IMR-90 (cell line): ENCODE measurements at regions not wholly inside any gene's neighbourhood (a gene's known extent, or its start where the extent isn't known, plus 50 kb on each side); places are given as distances from the start of the nearest gene placed in this dataset.

Experiments
- ATAC-seq: fragments of 200-7000 bp; cut with Tn5 transposase; 2 replicates; pipeline ENCODE4 v1.9.1; 2020; ENCODE audit warnings: low read depth, mild to moderate bottlenecking, moderate library complexity
- BruUV-seq: library from RNA; stranded (reverse); fragments of 400-500 nt; replicated peaks from 2 replicates; lab custom pipeline; 2021; lab: Mats Ljungman, UMichigan
- CTCF ChIA-PET: fragments of 300-600 bp; formaldehyde crosslinking; extraction: SDS; loops from one replicate; lab custom pipeline; 2021; ENCODE audit warnings: antibody characterized with exemption; lab: Yijun Ruan, JAX
- POLR2A ChIA-PET: fragments of 300-600 bp; sonication (Branson Sonifier 250); formaldehyde crosslinking; loops from one replicate; lab custom pipeline; 2022; ENCODE audit warnings: antibody characterized with exemption; ENCODE audit not compliant: unreplicated experiment; lab: Charles Lee
- DNase-seq: peaks from one replicate; pipeline ENCODE4 v3.0.0; 2013
- H2AFZ ChIP-seq: replicated peaks from 2 replicates; pipeline ENCODE3; 2013; ENCODE audit warnings: low read length, mild to moderate bottlenecking; ENCODE audit not compliant: poor library complexity
- H2AK5ac ChIP-seq: 2 replicates; pipeline ENCODE4 v1.6.1; 2013; ENCODE audit warnings: low read depth, low read length, inconsistent platforms
- H2AK9ac ChIP-seq: replicated peaks from 2 replicates; pipeline ENCODE3; 2013; ENCODE audit warnings: mild to moderate bottlenecking, low read depth, low read length, moderate library complexity; ENCODE audit not compliant: poor library complexity
- H2BK120ac ChIP-seq: 2 replicates; pipeline ENCODE4 v1.6.1; 2013; ENCODE audit warnings: low read depth, low read length, inconsistent platforms
- H2BK15ac ChIP-seq: 3 replicates; pipeline ENCODE4 v1.6.1; 2013; ENCODE audit warnings: low read depth, low read length, inconsistent platforms
- H2BK20ac ChIP-seq: 2 replicates; pipeline ENCODE4 v1.6.1; 2013; ENCODE audit warnings: low read depth, mild to moderate bottlenecking, inconsistent platforms, low read length, moderate library complexity
- H2BK5ac ChIP-seq: 2 replicates; pipeline ENCODE4 v1.6.1; 2013; ENCODE audit warnings: mild to moderate bottlenecking, low read depth, low read length, inconsistent platforms; ENCODE audit not compliant: poor library complexity, severe bottlenecking
- H3K14ac ChIP-seq: replicated peaks from 2 replicates; pipeline ENCODE4 v1.6.1; 2013; ENCODE audit warnings: low read depth, low read length, inconsistent platforms
- H3K18ac ChIP-seq: 2 replicates; pipeline ENCODE4 v1.6.1; 2013; ENCODE audit warnings: low read depth, low read length, control low read depth
- H3K23ac ChIP-seq: 2 replicates; pipeline ENCODE4 v1.6.1; 2013; ENCODE audit warnings: low read depth, low read length, inconsistent platforms
- H3K27ac ChIP-seq: 2 replicates; pipeline ENCODE4 v1.5.1; 2013; ENCODE audit warnings: mild to moderate bottlenecking, control low read depth, low read length; ENCODE audit not compliant: insufficient read depth
- H3K27me3 ChIP-seq: 2 replicates; pipeline ENCODE4 v1.6.1; 2013; ENCODE audit warnings: low read length; ENCODE audit not compliant: control insufficient read depth, insufficient read depth
- H3K36me3 ChIP-seq: 2 replicates; pipeline ENCODE4 v1.6.1; 2013; ENCODE audit warnings: low read length, mixed read lengths; ENCODE audit not compliant: control insufficient read depth, insufficient read depth
- H3K4ac ChIP-seq: 2 replicates; pipeline ENCODE4 v1.6.1; 2013; ENCODE audit warnings: low read depth, low read length, inconsistent platforms
- H3K4me1 ChIP-seq: 2 replicates; pipeline ENCODE4 v1.6.1; 2013; ENCODE audit warnings: low read length, mixed read lengths; ENCODE audit not compliant: control insufficient read depth, insufficient read depth
- H3K4me2 ChIP-seq: 2 replicates; pipeline ENCODE4 v1.6.1; 2013; ENCODE audit warnings: low read depth, mild to moderate bottlenecking, control low read depth, low read length, moderate library complexity
- H3K4me3 ChIP-seq: 2 replicates; pipeline ENCODE4 v1.5.1; 2013; ENCODE audit warnings: low read depth, mild to moderate bottlenecking, control low read depth, low read length, moderate library complexity; ENCODE audit not compliant: insufficient read depth
- H3K56ac ChIP-seq: 2 replicates; pipeline ENCODE4 v1.6.1; 2013; ENCODE audit warnings: low read length, inconsistent platforms; ENCODE audit not compliant: insufficient read depth; ENCODE audit errors: extremely low read depth
- H3K79me1 ChIP-seq, 2 experiments: 2 replicates each; pipeline ENCODE4 v1.6.1; 2013; ENCODE audit warnings: low read length in 2 of 2, inconsistent platforms in 1 of 2, low read depth in 1 of 2
- H3K9ac ChIP-seq: 2 replicates; pipeline ENCODE4 v1.6.1; 2013; ENCODE audit warnings: low read depth, low read length, control low read depth
- H3K9me1 ChIP-seq: 2 replicates; pipeline ENCODE4 v1.6.1; 2013; ENCODE audit warnings: low read length, inconsistent platforms; ENCODE audit not compliant: insufficient read depth
- H3K9me3 ChIP-seq: 2 replicates; pipeline ENCODE4 v1.6.1; 2013; ENCODE audit warnings: low read length; ENCODE audit not compliant: control insufficient read depth, insufficient read depth
- H4K20me1 ChIP-seq: 2 replicates; pipeline ENCODE4 v1.6.1; 2013; ENCODE audit warnings: low read length, inconsistent platforms; ENCODE audit not compliant: insufficient read depth
- H4K5ac ChIP-seq: 2 replicates; pipeline ENCODE4 v1.6.1; 2013; ENCODE audit warnings: mild to moderate bottlenecking, low read depth, low read length, control low read depth
- H4K8ac ChIP-seq, 2 experiments: 2 replicates each; pipeline ENCODE4 v1.6.1; 2013; ENCODE audit warnings: low read depth in 2 of 2, low read length in 2 of 2, control low read depth in 1 of 2, inconsistent platforms in 1 of 2
- H4K91ac ChIP-seq: 2 replicates; pipeline ENCODE4 v1.6.1; 2013; ENCODE audit warnings: low read depth, low read length, inconsistent platforms; ENCODE audit not compliant: insufficient read depth
- BHLHE40 ChIP-seq: fragments of 150-350 bp; IDR thresholded peaks from 2 replicates; pipeline ENCODE4 v1.6.1; 2016; ENCODE audit warnings: mild to moderate bottlenecking, low read depth, low read length
- CEBPB ChIP-seq: IDR thresholded peaks from 2 replicates; pipeline ENCODE4 v1.6.1; 2012; ENCODE audit warnings: low read depth, low read length, improper control_type of control experiment
- CHD1 ChIP-seq: IDR thresholded peaks from 2 replicates; pipeline ENCODE4 v1.6.1; 2012; ENCODE audit warnings: low read depth, low read length, improper control_type of control experiment
- CTCF ChIP-seq: conservative IDR thresholded peaks from 2 replicates; pipeline ENCODE4 v1.5.1; 2012; ENCODE audit warnings: mild to moderate bottlenecking, low read depth, low read length, improper control_type of control experiment
- ELK1 ChIP-seq: fragments of 150-350 bp; IDR thresholded peaks from 2 replicates; pipeline ENCODE4 v1.6.1; 2016; ENCODE audit warnings: low read depth, mild to moderate bottlenecking, low read length, moderate library complexity, borderline replicate concordance
- FOS ChIP-seq: fragments of 150-350 bp; IDR thresholded peaks from 2 replicates; pipeline ENCODE4 v1.6.1; 2016; ENCODE audit warnings: low read depth, low read length
- MAFK ChIP-seq: IDR thresholded peaks from 2 replicates; pipeline ENCODE4 v1.6.1; 2012; ENCODE audit warnings: low read depth, low read length, improper control_type of control experiment
- MAZ ChIP-seq: IDR thresholded peaks from 2 replicates; pipeline ENCODE4 v1.6.1; 2012; ENCODE audit warnings: low read depth, mild to moderate bottlenecking, low read length, improper control_type of control experiment, moderate library complexity, borderline replicate concordance
- MXI1 ChIP-seq: IDR thresholded peaks from 2 replicates; pipeline ENCODE4 v1.6.1; 2012; ENCODE audit warnings: low read depth, mild to moderate bottlenecking, low read length, moderate library complexity, borderline replicate concordance
- NFE2L2 ChIP-seq: fragments of 150-350 bp; IDR thresholded peaks from 2 replicates; pipeline ENCODE4 v1.6.1; 2016; ENCODE audit warnings: low read depth, mild to moderate bottlenecking, low read length
- RAD21 ChIP-seq: IDR thresholded peaks from 2 replicates; pipeline ENCODE4 v1.6.1; 2012; ENCODE audit warnings: low read length, improper control_type of control experiment
- RCOR1 ChIP-seq: IDR thresholded peaks from 2 replicates; pipeline ENCODE4 v1.6.1; 2012; ENCODE audit warnings: mild to moderate bottlenecking, low read length, improper control_type of control experiment; ENCODE audit not compliant: insufficient replicate concordance
- RFX5 ChIP-seq: IDR thresholded peaks from 2 replicates; pipeline ENCODE4 v1.8.0; 2012; ENCODE audit warnings: low read depth, mild to moderate bottlenecking, low read length, moderate library complexity
- SMC3 ChIP-seq: fragments of 150-350 bp; IDR thresholded peaks from 2 replicates; pipeline ENCODE4 v1.6.1; 2016; ENCODE audit warnings: low read depth, mild to moderate bottlenecking, antibody characterized with exemption, low read length, moderate library complexity
- WGBS, 2 experiments: methylation state at CpG; one replicate each; pipeline versions ENCODE4 v1.1.5 to v1.1.7; 2013; ENCODE audit warnings: missing lambda C conversion rate in 2 of 2; ENCODE audit not compliant: insufficient read length in 1 of 2; ENCODE audit errors: extremely low coverage in 2 of 2; 5-methylcytosine and 5-hydroxymethylcytosine counted together
- dilution Hi-C: fragments of 300-500 bp; cut with HindIII; formaldehyde crosslinking; loops from one replicate; pipeline ENCODE4 v1.14.3; 2018; ENCODE audit warnings: low sequenced_read_pairs; ENCODE audit not compliant: unreplicated experiment
- in situ Hi-C: fragments of 300-500 bp; cut with MboI; formaldehyde crosslinking; loops from 3 replicates; pipeline ENCODE4 v1.14.3; 2019; ENCODE audit warnings: low sequenced_read_pairs, inconsistent platforms, mixed read lengths
- intact Hi-C: fragments of 100-400 bp; cut with micrococcal nuclease; formaldehyde crosslinking; loops from 2 replicates; pipeline ENCODE4 v1.10.0; 2022
- TF ChIP-seq, protein P1 (sequence below): fragments of 150-350 bp; IDR thresholded peaks from 2 replicates; pipeline ENCODE4 v1.6.1; 2017; ENCODE audit warnings: mild to moderate bottlenecking, antibody characterized with exemption, low read length, low read depth

DNA sequence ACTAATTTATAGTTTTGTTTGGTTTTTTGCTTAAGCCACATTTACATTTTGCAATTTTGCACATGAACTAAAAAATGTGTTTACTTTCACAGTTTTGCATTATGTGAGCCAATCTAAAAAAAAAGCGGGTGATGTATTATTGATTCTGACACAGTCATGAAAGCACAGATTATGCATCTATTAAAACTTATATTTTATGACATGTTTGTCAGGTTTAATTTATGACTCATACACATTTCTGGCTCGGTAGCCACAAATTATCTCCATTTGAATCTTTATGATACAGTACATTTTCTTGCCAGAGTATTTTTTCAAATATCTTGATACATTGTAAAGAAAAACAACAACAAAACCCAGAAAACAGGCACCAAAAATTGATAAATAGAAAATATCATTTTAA lies 280.4 kb upstream of the GRIP1 start:
- Histone ChIP-seq H3K18ac (no peak overlapping the region), H3K4me2 (no peak overlapping the region), H2BK20ac (no peak overlapping the region), H4K8ac (no peak overlapping the region), H4K5ac (no peak overlapping the region), H3K27ac (no peak overlapping the region), H2BK5ac (no peak overlapping the region), H3K36me3 (no peaks in the 10 kb centered on the region), H3K9me1 (no peaks in the 10 kb centered on the region), H4K20me1 (no peaks in the 10 kb centered on the region), H2AFZ (no peak overlapping the region), H3K23ac (no peak overlapping the region), H3K27me3 (no peaks in the 10 kb centered on the region), H3K79me1 (no peaks in the 10 kb centered on the region), H2AK9ac (no peak overlapping the region), H2AK5ac (no peak overlapping the region), H3K4me3 (no peak overlapping the region), H3K4me1 (no peaks in the 10 kb centered on the region), H2BK120ac (no peak overlapping the region), H3K9me3 (no peaks in the 10 kb centered on the region), H3K9ac (no peak overlapping the region), H3K4ac (no peak overlapping the region), H2BK15ac (no peak overlapping the region), H3K14ac (no peak overlapping the region), H3K56ac (no peak overlapping the region), H4K91ac (no peak overlapping the region)
- intact Hi-C loops (no loop called here), in situ Hi-C loops (no loop called here), dilution Hi-C loops (no loop called here)
- DNase-seq (no peak), ATAC-seq (no peak)
- no CpG with 5 or more reads among the region's 2 CpGs for WGBS, 2 experiments
- no TSS peak for BruUV-seq
- TF ChIP-seq MXI1 (no peak), MAFK (no peak), ELK1 (no peak), MAZ (no peak), RCOR1 (no peak), NFE2L2 (no peak), CEBPB (no peak), BHLHE40 (no peak), FOS (no peak), RFX5 (no peak), CHD1 (no peak), RAD21 (no peak), SMC3 (no peak), CTCF (no peak)
- TF ChIP-seq, protein P1, sequence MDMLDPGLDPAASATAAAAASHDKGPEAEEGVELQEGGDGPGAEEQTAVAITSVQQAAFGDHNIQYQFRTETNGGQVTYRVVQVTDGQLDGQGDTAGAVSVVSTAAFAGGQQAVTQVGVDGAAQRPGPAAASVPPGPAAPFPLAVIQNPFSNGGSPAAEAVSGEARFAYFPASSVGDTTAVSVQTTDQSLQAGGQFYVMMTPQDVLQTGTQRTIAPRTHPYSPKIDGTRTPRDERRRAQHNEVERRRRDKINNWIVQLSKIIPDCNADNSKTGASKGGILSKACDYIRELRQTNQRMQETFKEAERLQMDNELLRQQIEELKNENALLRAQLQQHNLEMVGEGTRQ: no peak
- ChIA-PET POLR2A (no interaction called here), CTCF (no interaction called here)
